GM12878 (cell line): ENCODE measurements at regions not wholly inside any gene's neighbourhood (a gene's known extent, or its start where the extent isn't known, plus 50 kb on each side); places are given as distances from the start of the nearest gene placed in this dataset.

Experiments used
- CEBPB ChIP-seq, 2 experiments: fragments of 150-350 bp in 1 of 2; IDR thresholded peaks; 2 replicates each; pipeline ENCODE4 v1.6.1; 2012 to 2014; ENCODE audit warnings: low read depth in 2 of 2, low read length in 2 of 2, borderline replicate concordance in 1 of 2, inconsistent platforms in 1 of 2
- EGR1 ChIP-seq, 2 experiments: IDR thresholded peaks; 1 replicate in 1 of 2; 2 replicates in 1 of 2; pipeline ENCODE4 v1.6.1; 2011 to 2012; ENCODE audit warnings: low read depth in 2 of 2, low read length in 2 of 2, borderline replicate concordance in 1 of 2, mild to moderate bottlenecking in 1 of 2, moderate library complexity in 1 of 2
- MYB ChIP-seq: fragments of 150-350 bp; IDR thresholded peaks from 2 replicates; pipeline ENCODE4 v1.6.1; 2014; ENCODE audit warnings: mild to moderate bottlenecking, low read depth, low read length, borderline replicate concordance
- POLR2A ChIP-seq: IDR thresholded peaks from 2 replicates; pipeline ENCODE4 v1.6.1; 2011; ENCODE audit warnings: low read depth, mild to moderate bottlenecking, low read length
- RB1 ChIP-seq: fragments of 450-650 bp; formaldehyde crosslinking; IDR thresholded peaks from 2 replicates; pipeline ENCODE4 v1.6.1; 2017; ENCODE audit warnings: mild to moderate bottlenecking, borderline replicate concordance
- RBBP5 ChIP-seq: fragments of 200-600 bp; sonication (generic); conservative IDR thresholded peaks from 2 replicates; pipeline ENCODE4 v1.6.1; 2016
- SUZ12 ChIP-seq: fragments of 200-600 bp; sonication (generic); IDR thresholded peaks from one replicate; pipeline ENCODE4 v1.6.1; 2018; ENCODE audit warnings: antibody characterized with exemption, mild to moderate bottlenecking; ENCODE audit not compliant: unreplicated experiment
- TCF12 ChIP-seq: IDR thresholded peaks from 2 replicates; pipeline ENCODE4 v1.6.1; 2011; ENCODE audit warnings: low read depth, mild to moderate bottlenecking, low read length
- TF ChIP-seq, protein P1 (sequence below), 3 experiments: IDR thresholded peaks in 2 of 3; conservative IDR thresholded peaks in 1 of 3; 2 replicates each; pipeline ENCODE4 v1.5.1; 2011; ENCODE audit warnings: low read depth in 3 of 3, low read length in 3 of 3, mild to moderate bottlenecking in 3 of 3, control low read depth in 2 of 3, moderate library complexity in 2 of 3, inconsistent platforms in 1 of 3, mixed read lengths in 1 of 3; ENCODE audit not compliant: control insufficient read depth in 2 of 3, insufficient read depth in 1 of 3; ENCODE audit errors: extremely low read depth in 1 of 3
- TF ChIP-seq, protein P2 (sequence below): fragments of 150-350 bp; IDR thresholded peaks from 2 replicates; pipeline ENCODE4 v1.6.1; 2016; ENCODE audit warnings: low read depth, low read length

DNA sequence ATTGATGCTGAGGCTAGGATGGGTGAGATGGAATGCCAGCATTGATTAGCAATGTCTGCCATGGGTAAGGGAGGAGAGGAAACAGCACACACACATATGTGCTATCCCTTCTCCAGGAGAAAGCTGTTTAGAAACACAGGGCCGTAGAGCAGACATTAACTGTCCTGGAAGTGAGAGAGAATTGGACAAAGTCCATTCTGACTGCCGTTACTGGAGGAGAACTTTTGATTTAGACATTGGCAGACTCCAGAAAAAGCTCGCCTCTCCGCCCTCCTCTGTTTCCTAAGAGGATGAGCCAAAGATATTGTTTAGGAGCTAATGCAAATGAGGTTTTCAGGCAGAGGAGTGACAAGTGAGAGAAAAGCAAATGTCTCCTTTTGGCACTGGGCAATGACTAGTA is 237.0 kb downstream of the HAPSTR1 start:
- TF ChIP-seq POLR2A, result no peak
- no peak for TF ChIP-seq EGR1 (IDR thresholded peaks at IDR 0.05; ENCODE audit: borderline replicate concordance in 1 of 2, low read depth in 2 of 2, low read length in 2 of 2)
- no peak for TF ChIP-seq RB1
- no peak for TF ChIP-seq MYB
- TF ChIP-seq SUZ12, result no peak
- TF ChIP-seq, protein P1, sequence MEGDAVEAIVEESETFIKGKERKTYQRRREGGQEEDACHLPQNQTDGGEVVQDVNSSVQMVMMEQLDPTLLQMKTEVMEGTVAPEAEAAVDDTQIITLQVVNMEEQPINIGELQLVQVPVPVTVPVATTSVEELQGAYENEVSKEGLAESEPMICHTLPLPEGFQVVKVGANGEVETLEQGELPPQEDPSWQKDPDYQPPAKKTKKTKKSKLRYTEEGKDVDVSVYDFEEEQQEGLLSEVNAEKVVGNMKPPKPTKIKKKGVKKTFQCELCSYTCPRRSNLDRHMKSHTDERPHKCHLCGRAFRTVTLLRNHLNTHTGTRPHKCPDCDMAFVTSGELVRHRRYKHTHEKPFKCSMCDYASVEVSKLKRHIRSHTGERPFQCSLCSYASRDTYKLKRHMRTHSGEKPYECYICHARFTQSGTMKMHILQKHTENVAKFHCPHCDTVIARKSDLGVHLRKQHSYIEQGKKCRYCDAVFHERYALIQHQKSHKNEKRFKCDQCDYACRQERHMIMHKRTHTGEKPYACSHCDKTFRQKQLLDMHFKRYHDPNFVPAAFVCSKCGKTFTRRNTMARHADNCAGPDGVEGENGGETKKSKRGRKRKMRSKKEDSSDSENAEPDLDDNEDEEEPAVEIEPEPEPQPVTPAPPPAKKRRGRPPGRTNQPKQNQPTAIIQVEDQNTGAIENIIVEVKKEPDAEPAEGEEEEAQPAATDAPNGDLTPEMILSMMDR (IDR thresholded peaks at IDR 0.05 in 2 of 3, conservative IDR thresholded peaks at IDR 0.05 in 1 of 3; ENCODE audit: control insufficient read depth in 2 of 3, extremely low read depth in 1 of 3, insufficient read depth in 1 of 3, low read depth in 3 of 3, low read length in 3 of 3), result no peak
- no peak for TF ChIP-seq CEBPB (IDR thresholded peaks at IDR 0.05; ENCODE audit: borderline replicate concordance in 1 of 2, low read depth in 2 of 2, low read length in 2 of 2)
- TF ChIP-seq RBBP5, result no peak
- no peak for TF ChIP-seq TCF12
- TF ChIP-seq, protein P2, sequence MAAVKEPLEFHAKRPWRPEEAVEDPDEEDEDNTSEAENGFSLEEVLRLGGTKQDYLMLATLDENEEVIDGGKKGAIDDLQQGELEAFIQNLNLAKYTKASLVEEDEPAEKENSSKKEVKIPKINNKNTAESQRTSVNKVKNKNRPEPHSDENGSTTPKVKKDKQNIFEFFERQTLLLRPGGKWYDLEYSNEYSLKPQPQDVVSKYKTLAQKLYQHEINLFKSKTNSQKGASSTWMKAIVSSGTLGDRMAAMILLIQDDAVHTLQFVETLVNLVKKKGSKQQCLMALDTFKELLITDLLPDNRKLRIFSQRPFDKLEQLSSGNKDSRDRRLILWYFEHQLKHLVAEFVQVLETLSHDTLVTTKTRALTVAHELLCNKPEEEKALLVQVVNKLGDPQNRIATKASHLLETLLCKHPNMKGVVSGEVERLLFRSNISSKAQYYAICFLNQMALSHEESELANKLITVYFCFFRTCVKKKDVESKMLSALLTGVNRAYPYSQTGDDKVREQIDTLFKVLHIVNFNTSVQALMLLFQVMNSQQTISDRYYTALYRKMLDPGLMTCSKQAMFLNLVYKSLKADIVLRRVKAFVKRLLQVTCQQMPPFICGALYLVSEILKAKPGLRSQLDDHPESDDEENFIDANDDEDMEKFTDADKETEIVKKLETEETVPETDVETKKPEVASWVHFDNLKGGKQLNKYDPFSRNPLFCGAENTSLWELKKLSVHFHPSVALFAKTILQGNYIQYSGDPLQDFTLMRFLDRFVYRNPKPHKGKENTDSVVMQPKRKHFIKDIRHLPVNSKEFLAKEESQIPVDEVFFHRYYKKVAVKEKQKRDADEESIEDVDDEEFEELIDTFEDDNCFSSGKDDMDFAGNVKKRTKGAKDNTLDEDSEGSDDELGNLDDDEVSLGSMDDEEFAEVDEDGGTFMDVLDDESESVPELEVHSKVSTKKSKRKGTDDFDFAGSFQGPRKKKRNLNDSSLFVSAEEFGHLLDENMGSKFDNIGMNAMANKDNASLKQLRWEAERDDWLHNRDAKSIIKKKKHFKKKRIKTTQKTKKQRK, result no peak
